HG03342 (cell line): ENCODE measurements at regions not wholly inside any gene's neighbourhood (a gene's known extent, or its start where the extent isn't known, plus 50 kb on each side); places are given as distances from the start of the nearest gene placed in this dataset.

ENCODE experiments used
- ATAC-seq: cut with Tn5 transposase; IDR thresholded peaks from one replicate; pipeline ENCODE4 v1.9.1; 2021; ENCODE audit warnings: mild to moderate bottlenecking, moderate library complexity; ENCODE audit not compliant: unreplicated experiment

DNA sequence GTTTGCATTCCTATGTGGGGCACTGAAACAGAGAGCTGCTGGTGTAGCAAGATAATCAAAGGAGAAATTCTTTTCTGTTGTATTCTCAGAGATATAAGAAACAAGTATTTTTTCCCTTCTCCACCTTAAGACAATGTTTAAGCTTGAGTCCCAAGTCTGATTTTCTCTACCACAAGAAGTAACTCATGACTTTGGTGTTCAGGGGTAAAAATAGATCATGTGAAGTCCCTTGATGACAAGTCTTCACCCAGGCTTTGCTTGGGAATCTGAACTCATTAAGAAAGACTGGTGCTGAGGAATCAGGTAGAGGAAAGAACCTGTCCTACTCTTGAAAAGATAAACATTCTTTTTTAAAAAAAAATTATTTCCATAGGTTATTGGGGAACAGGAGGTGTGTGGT, 205.6 kb downstream of the ALDH8A1 start:
- no peak for ATAC-seq

DNA sequence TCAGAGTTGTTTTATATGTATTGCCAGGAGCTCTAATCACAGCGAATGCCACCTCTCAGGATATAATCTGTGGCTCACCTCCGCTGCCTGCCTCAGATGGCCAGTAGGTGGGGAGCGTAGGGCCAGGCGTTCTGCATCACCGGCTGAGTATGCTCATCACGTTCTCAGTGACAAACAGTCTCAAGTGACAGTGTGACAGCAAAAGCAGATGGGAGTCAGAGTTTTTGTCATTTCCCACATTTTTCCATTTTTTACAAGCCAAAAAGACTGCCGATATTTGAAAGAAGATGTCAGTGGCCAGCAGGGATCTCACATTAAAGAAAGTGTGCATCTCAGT, 208.7 kb downstream of the ALDH8A1 start:
- no peak for ATAC-seq

DNA sequence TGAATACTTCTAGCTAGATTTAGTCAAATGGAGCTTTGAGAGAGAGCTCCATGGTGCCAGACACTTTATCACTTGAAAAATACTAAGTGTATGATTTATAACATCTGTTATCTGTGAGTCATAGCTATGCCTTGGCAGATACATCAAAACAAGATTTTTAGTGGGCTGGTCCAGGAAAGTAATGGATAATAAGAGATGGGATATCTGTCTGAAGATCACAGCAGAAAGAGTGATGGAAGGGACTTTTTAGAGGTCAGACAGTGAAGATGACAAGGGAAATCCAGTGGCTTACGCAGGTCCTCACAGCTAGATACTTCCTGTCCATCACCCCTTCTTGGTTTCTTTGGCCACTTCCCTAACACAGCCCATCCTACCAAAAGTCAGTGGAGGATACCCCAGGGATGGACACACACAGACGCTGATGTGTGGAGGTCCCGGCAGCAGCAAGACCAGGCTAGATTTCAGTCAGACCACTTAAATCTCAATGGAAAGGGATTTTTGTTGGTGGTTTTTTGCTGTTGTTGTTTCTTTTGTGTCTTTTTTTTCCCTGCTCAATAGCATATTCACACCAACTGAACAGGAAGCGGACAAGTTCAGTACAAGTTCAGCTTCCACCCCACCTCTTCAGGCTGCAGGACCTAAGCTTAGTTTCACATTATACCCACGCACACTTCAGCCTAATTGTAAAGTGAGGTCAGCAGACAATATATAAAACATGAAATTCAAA, 209.3 kb downstream of the ALDH8A1 start:
- no peak for ATAC-seq

DNA sequence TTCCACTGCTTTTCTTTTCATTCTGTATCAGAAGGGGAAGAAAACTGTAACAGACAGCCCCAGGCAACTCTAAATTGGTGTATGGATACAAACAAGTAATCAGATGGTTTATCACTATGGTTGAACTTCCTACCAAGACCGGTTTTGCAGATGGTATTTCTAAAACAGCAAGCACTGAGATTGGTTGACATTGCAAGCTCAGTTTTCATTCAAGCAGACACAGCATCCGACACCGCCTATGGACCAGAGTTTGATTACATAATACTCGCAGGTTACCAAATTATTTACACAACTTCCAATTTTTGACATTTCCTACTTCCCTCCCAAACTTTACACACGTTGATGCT, 209.9 kb downstream of the ALDH8A1 start:
- ATAC-seq, result no peak

DNA sequence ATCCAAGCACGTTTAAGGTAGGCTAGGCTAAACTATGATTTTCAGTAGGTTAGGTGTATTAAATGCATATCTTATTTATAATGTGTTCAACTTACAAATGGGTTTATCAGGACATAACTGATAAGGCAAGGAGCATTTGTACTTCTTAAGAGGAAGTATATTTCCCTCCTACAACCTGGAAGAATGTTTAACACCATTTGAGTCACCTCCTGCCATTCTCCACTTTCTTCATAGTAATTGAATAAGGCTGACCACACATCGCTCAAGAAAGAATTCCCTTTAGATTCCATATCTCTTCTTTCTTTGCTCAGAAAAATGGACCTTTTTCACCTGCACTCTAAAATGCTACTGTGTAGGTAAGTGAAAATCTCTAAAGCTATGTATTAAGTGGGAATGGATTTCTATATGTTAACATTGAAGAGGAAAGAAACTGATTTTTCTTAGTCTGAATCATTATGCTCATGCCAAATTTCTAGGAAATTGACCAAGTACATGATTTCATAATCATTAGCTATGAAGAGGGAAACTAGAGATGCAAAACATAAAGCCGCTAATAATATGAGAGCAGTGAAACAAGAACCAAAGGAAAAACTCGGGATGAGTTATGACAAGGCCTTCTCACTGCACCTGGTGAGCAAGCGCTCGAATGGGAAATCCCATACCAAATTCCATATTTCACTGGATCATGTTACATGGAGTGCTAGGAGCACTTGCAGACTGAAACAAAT, 210.4 kb downstream of the ALDH8A1 start:
- ATAC-seq, result no peak

DNA sequence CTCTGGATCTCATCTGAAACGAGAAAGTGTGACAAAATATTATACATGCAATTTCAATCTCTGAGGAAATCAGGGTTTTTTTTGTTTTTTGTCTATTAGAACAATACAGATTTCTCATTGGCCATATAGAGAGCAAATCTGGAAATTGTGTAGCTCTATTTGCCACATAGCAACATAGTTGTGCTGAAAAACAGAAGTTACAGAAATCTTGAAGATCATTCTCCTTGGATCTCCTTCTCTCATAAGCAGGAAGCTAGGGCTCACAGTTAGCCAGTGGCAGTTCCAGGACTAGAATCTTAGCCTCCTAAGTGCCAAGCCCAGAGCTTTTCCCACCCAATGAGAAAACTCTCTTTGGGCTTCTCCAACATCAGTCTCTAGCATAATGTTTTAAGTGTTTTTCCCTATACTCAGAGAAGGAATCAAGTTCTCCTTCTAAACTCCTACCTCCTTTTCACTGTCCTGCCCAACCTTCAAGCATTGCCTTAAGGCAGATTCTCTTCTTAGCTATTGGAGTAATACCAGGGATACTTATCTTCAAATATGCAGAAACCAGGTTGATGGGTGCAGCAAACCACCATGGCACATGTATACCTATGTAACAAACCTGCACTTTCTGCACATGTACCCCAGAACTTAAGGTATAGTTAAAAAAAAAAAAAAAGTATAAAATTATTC, 211.6 kb downstream of the ALDH8A1 start:
- no peak for ATAC-seq

DNA sequence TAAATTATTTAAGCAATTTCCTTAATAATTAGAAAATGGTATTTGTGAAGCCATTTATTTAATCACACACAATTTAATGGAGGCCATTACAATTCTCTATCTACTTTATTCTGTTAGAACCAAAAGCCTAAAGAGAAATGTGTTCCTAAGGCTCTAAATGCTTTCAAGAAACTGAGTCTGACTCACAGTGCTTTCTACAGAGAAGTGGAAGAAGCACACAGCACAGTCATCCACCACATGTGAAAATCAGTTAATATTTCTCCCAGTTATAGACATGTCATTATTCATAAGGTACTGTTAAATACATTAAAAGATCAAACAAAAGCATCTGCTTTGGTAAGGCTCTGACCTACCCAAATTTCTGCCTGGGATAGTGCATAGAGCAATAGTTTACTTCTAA, 214.4 kb downstream of the ALDH8A1 start:
- no peak for ATAC-seq

DNA sequence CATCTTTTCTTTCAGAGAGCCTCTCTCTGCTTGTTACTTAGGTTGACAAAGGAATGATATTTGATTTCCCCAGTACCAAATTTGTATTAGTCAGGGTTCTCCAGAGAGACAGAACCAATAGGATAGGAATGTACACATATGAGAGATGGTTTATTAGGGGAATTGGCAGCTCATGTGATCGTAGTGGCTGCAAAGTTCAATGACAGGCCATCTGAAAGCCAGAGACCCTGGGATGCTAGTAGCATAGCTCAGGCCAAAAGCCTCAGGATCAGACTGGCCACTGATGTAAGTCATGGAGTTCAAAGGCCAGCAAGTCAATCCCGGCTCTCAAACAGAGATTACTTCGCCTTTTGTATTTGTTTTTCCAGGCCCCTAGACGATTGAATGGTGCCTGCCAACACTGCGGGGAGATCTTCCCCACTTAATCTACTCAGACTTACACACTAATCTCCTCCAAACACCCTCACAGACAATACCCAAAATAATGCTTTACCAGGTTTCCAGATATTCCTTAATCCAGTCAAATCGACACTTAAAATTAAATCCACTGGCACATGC, 215.5 kb downstream of the ALDH8A1 start:
- ATAC-seq, result no peak

DNA sequence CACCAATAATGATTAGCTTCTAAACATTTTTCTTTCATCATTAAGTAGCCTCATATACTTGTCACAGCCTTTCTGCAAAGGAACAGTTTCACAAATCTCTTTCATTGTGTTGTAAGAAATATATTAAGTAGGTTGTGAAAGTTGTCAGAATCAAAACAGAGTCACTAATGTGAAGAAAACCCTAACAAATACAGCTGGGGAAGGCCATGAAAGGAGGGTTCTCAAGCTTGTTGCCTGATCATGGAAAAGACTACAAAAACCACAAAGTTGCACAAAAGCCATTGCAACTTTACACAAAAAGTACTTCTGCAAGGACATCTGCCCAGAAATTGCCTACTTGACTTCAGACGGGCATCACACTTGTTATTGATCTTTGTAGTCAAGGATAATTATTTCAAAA, 216.1 kb downstream of the ALDH8A1 start:
- ATAC-seq, result no peak

DNA sequence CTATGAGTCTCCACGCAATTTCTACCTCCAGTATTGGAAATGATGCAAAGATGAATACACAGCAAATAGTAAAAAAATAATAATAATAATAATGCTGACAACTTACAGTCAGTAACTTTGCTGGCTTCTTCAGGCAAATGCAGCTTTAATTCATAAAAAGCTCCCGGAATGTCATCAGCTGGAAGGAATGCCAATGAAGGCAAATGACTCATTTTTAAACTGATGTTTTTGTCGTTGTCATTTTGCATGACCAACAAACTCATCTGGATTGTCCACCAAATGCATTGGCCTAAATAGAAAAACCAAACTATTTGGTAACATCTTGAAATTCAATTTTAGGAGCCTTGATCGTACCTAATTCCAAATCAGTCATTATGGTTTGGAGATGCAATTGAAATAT, 217.1 kb downstream of the ALDH8A1 start:
- ATAC-seq, result no peak

DNA sequence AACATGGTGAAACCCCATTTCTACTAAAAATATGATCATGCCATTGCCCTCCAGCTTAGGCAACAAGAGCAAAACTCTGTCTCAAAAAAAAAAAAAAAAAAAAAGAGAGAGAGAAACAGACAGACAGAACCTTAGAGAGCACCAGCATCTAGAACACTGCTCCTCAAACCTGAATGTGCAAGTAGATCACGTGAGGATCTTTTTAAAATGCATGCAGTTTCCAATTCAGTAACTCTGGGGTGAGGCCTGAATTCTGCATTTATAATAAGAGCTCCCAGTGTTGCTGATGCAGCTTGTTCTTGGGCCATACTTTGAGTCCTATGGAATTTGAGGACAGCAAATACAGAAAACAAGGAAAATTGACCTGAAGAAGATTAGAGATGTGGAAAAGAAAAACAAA, 218.3 kb downstream of the ALDH8A1 start:
- no peak for ATAC-seq

DNA sequence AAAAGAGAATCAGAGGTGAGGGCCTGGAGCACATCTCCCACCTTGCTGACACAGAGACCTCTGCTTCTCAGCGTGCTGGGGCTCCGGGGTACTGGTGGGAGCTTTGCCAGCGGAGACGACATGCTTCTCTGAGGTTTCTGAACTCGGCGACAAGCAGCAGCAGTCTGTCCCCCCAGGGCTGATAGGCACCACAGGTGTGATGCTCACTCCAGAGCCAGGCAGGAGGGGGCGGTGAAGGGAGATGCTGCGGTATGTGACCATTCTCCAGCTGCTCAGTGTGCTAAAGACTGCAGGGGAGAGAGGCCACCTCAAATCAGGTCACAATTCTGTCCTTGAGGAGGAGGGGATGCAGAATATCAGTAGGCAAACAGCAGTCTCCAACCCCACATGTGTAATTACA, 219.9 kb downstream of the ALDH8A1 start:
- no peak for ATAC-seq

DNA sequence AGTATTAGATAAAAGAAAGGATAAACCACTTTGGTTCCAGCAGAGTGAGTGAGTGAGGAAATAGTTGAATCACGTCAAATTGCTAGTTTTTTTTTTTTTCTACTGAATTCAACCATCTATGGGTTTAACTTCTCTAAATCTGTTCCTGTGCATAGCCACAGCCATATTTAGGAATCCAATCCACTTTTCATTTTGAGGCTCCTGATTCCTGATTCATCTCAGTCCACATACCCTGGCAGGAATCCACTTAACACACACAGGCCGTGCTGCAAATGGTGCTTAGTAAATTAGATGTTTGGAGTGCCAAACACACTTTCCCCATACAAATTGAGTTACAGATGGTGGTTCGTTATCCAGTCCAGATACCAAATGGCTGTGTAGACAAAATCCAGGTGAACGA, 220.3 kb downstream of the ALDH8A1 start:
- no peak for ATAC-seq

DNA sequence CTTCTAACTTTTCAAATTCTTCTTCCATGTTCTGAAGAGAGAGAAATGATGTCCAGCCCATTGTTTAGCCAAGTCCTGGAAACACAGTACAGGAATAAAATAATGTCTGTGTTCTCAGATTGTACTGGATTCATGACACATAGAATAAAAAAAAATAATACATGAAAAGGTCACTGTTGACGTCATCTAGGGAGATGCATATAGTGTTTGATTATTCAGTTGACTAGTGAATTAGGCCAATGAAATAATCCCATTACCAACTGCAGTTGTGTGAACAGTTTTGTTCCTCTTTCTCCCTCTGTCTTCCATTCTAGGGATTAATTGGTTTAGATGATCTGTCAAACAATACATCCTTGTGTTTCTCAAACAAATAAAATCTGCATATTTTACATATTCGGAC, 222.8 kb downstream of the ALDH8A1 start:
- ATAC-seq, result no peak

DNA sequence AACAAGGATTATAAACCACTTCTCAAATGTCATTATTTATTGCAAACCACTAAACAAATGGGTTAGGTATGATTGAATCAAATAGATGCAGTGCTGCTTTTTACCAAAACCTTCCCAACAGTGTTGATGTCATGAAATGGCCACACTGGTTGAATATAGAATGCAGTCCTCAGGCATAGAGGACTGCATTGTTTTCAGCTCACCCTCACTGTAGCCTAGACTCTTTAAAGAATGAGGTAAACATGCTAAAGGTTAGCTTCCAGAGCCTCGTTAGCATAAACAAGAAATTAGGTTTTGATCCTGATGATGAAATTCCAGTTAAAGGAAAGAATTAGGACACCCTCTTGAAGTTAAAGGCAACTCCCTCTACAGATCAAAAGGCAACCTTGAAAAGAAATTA, 224.3 kb downstream of the ALDH8A1 start:
- ATAC-seq, result no peak

DNA sequence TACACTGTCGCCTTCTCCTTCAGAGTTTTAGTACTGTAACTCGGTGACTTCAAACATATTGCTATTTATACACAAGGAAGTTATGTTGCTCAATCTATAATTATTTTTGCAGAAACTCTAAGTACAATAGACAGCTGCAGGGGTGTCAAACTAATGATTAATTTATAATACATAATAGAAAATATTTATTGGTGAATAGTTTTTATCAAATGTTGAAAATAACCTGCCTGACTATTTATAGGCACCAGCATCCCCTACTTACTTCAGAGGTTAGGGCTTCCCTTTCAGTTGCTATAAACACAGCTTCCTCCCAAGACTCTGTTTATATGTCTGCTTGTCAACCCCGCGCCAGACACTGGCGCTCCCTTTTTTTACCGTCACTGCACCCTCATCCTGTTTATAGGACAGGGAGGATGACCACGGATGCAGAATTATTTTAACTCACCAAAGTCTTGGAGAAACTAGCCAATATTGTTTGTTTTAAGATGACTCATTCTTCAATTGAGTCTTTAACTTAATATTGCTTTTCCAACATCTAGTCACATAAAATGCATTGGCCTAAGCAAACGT, 225.0 kb downstream of the ALDH8A1 start:
- no peak for ATAC-seq

DNA sequence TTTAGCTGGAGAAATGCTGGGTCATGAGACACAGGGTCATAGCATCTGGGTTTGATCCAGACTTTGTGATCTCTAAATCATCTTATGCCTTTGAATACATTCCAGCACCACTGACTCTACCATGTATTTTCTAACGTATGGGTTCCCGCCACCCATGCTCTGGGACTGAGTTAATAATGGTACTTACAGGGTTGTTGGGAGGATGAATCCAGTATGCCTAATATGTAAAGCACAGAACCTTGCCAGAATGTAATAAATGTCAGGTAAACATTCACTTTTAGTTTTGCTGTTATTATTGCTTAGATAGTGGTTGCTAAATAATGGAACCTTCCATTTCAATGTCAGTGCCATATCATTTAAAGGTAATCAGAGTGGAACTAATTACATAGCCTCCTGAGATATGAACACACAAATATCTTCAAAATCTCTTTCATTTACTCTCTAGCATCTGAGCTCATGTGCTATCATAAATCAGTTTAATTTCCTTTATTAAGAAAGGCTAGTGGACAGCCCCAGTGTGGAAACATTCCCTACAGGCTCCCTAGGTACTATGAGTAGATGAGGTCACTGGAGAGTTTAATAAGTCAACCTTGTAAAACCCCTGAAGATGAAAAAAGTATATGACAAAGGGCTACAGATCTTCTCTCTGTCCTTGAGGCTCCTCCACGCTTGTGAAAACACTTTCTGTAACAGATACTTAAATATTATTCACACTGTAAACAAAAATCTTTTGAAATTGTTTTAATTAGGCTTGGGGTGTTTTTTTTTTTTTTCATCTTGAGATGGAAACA, 226.6 kb downstream of the ALDH8A1 start:
- ATAC-seq, result no peak

DNA sequence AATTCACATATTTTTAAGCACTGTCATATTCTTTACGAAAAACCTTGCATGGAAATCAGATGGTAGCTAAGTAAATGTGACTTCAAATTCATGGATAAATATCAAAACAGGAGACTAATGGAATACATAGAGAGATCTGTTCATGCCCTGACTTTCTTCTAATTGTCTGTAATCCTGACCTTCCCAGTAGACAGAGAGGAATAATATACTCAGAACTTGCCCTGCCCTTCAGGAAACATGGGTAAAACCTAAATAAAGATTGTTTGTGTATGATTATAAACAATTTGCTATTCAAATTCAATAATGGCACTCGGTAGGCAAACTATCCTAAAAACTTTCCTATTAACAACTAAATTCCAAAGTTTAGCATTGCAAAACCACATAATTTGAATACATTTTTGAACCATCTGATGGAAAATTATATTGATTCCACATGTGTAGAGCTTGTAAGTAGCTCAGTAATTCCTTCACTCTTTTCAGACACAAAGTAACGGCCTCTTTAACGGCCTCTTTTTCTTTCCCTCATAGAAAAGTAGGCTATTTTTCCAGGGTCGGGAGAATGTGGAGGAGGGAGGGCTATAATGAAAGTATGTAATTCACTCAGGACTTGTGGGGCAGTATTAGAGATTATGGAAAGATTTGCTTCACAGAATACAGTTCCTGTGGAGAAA, 227.6 kb downstream of the ALDH8A1 start:
- ATAC-seq, result no peak

DNA sequence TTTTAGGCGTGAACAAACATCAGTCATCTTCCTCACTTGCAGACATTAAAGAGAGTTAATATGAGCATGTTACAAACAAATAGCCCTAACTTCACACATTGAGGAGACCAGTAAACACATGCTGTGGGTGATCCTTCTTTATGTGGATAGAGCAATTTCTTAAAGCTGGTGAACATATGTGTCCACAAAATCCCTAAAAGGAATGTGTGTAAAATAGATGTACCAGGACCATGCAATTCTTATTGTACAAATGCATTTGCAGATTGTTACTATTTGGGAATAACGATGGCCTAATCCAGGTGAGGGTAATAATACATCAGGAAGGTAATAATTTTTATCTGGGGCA, 228.9 kb downstream of the ALDH8A1 start:
- ATAC-seq, result no peak

DNA sequence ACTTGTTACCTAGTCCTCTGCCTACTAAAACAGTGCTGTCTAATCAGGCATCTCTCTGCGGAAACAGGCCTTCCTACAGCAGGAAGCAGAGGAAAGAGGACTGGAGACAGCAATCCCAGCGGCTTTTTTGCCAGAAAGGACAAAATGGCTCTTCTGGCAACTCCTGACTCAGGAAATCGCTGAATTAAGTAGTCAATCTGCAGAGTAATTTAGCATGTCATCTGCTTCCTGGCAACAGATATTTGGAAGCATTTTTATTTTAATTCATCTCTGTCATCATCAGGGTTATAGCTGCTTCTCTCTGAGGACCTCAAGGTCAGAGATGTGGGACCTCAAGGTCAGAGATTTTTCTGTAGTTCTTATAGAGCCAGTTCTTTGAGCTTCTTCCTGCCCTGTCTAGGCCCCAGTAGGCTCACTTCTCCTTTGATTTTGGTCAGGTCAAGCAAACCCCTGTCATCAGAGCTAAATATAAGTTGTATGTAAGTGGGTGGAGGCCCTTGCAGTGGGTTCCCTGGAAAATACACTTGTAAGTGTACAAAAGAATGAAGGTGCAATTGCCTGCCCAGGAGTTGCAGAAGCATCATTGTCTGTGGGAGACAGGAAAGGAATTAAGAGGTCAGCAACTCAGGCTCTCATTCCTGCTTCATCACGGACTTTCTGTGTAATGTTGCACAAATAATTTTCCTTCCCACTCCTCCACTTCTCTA, 229.4 kb downstream of the ALDH8A1 start:
- no peak for ATAC-seq
